ENCODE measurements at regions not wholly inside any gene's neighbourhood (a gene's known extent, or its start where the extent isn't known, plus 50 kb on each side); places are given as distances from the start of the nearest gene placed in this dataset.

- no peak overlapping the region for H3K27ac ChIP-seq (ENCODE audit: low read depth, low read length)
- H3K4me1 ChIP-seq (ENCODE audit: control insufficient read depth in 1 of 2, insufficient read depth in 2 of 2, low read length in 2 of 2) = no peaks in the 10 kb centered on the region
- no peaks in the 10 kb centered on the region for H3K27me3 ChIP-seq (ENCODE audit: control insufficient read depth in 1 of 2, insufficient read depth in 2 of 2, low read length in 2 of 2)
- H3K4me3 ChIP-seq (ENCODE audit: low read depth in 1 of 2, low read length in 2 of 2) = no peak overlapping the region
- no peaks in the 10 kb centered on the region for H3K9me3 ChIP-seq (ENCODE audit: control insufficient read depth in 1 of 2, low read length in 2 of 2)
- H3K9ac ChIP-seq (ENCODE audit: low read depth in 1 of 2, low read length in 2 of 2) = no peak overlapping the region
- no peaks in the 10 kb centered on the region for H3K36me3 ChIP-seq (ENCODE audit: control insufficient read depth in 1 of 2, insufficient read depth in 2 of 2, low read length in 2 of 2)
Observed at GRCh38 chr4:100816436-100817045, 298.7 kb upstream of the EMCN start.

DNA sequence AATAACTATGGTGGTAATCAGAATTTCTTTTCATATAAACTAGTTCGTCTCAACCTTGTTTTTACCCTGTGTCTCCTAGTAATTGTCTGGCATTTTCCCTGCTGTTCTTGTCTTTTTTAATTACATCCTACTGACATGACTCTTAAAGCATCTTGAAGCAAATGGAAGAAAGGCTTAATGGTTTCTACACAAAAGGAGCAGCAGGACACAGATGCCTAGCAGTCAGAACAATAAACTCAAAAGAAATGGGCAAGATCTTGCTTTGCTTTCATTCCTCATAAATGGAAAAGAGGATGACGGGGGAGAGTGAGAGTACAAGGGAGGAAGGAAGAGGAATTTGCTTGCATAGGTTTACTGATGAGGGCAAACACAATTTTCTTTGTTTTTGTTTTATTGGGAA lies 293.2 kb upstream of the EMCN start:
- H3K4me3 ChIP-seq (ENCODE audit: low read depth in 1 of 2, low read length in 2 of 2) = no peak overlapping the region
- H3K4me1 ChIP-seq (ENCODE audit: control insufficient read depth in 1 of 2, insufficient read depth in 2 of 2, low read length in 2 of 2) = no peaks in the 10 kb centered on the region
- no peaks in the 10 kb centered on the region for H3K9me3 ChIP-seq (ENCODE audit: control insufficient read depth in 1 of 2, low read length in 2 of 2)
- H3K27ac ChIP-seq (ENCODE audit: low read depth, low read length) = no peak overlapping the region
- no peaks in the 10 kb centered on the region for H3K36me3 ChIP-seq (ENCODE audit: control insufficient read depth in 1 of 2, insufficient read depth in 2 of 2, low read length in 2 of 2)
- no peak overlapping the region for H3K9ac ChIP-seq (ENCODE audit: low read depth in 1 of 2, low read length in 2 of 2)
- H3K27me3 ChIP-seq (ENCODE audit: control insufficient read depth in 1 of 2, insufficient read depth in 2 of 2, low read length in 2 of 2) = no peaks in the 10 kb centered on the region

- Histone ChIP-seq H3K9me3 (ENCODE audit: control insufficient read depth in 1 of 2, low read length in 2 of 2) (no peaks in the 10 kb centered on the region), H3K9ac (ENCODE audit: low read depth in 1 of 2, low read length in 2 of 2) (no peak overlapping the region), H3K36me3 (ENCODE audit: control insufficient read depth in 1 of 2, insufficient read depth in 2 of 2, low read length in 2 of 2) (no peaks in the 10 kb centered on the region), H3K27ac (ENCODE audit: low read depth, low read length) (no peak overlapping the region), H3K27me3 (ENCODE audit: control insufficient read depth in 1 of 2, insufficient read depth in 2 of 2, low read length in 2 of 2) (no peaks in the 10 kb centered on the region), H3K4me3 (ENCODE audit: low read depth in 1 of 2, low read length in 2 of 2) (no peak overlapping the region), H3K4me1 (ENCODE audit: control insufficient read depth in 1 of 2, insufficient read depth in 2 of 2, low read length in 2 of 2) (no peaks in the 10 kb centered on the region)
Observed at GRCh38 chr4:100809506-100809905, 291.7 kb upstream of the EMCN start.

DNA sequence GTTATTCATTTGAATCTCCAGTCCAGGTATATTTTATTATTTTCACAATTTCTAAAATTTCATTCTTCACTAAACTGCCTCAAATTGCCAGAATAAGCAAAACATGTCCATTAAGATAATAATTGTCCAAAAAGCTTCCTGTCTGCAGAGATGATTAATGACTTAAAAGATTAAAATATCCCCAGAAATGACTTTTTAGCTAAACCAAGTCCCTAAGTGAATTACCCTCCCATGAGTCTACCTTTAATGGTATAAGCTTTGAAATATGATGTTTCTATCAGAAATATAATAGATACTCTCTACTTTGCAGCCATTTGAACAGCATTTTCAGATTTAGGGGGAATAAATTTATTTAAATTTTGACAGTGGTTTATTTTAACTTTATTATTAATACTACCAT lies 289.2 kb upstream of the EMCN start:
- no peaks in the 10 kb centered on the region for H3K27me3 ChIP-seq (ENCODE audit: control insufficient read depth in 1 of 2, insufficient read depth in 2 of 2, low read length in 2 of 2)
- H3K9ac ChIP-seq (ENCODE audit: low read depth in 1 of 2, low read length in 2 of 2) = no peak overlapping the region
- H3K36me3 ChIP-seq (ENCODE audit: control insufficient read depth in 1 of 2, insufficient read depth in 2 of 2, low read length in 2 of 2) = no peaks in the 10 kb centered on the region
- no peaks in the 10 kb centered on the region for H3K9me3 ChIP-seq (ENCODE audit: control insufficient read depth in 1 of 2, low read length in 2 of 2)
- no peaks in the 10 kb centered on the region for H3K4me1 ChIP-seq (ENCODE audit: control insufficient read depth in 1 of 2, insufficient read depth in 2 of 2, low read length in 2 of 2)
- no peak overlapping the region for H3K4me3 ChIP-seq (ENCODE audit: low read depth in 1 of 2, low read length in 2 of 2)
- H3K27ac ChIP-seq (ENCODE audit: low read depth, low read length) = no peak overlapping the region

DNA sequence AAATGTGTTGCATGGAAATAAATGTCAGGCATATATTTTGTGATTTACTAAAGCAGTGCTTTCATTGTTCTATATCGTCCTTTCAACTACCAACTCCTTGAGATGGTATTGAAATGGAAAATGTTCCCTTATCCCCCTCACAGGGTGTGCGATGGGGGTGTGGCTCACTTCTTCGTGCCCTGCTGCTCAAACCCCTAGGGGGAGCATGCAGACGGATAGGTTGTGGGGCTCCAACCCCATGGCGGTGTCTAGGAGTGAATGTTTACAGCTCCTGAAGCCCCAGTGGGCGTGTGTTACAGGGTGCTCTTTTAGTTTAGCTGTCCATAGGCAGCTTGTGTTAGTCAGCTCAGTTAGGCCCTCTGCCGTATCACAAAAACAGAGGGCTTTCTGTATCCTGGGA lies 287.7 kb upstream of the EMCN start:
- Histone ChIP-seq H3K4me3 (ENCODE audit: low read depth in 1 of 2, low read length in 2 of 2) (no peak overlapping the region), H3K27ac (ENCODE audit: low read depth, low read length) (no peak overlapping the region), H3K9me3 (ENCODE audit: control insufficient read depth in 1 of 2, low read length in 2 of 2) (no peaks in the 10 kb centered on the region), H3K36me3 (ENCODE audit: control insufficient read depth in 1 of 2, insufficient read depth in 2 of 2, low read length in 2 of 2) (no peaks in the 10 kb centered on the region), H3K4me1 (ENCODE audit: control insufficient read depth in 1 of 2, insufficient read depth in 2 of 2, low read length in 2 of 2) (no peaks in the 10 kb centered on the region), H3K27me3 (ENCODE audit: control insufficient read depth in 1 of 2, insufficient read depth in 2 of 2, low read length in 2 of 2) (no peaks in the 10 kb centered on the region), H3K9ac (ENCODE audit: low read depth in 1 of 2, low read length in 2 of 2) (no peak overlapping the region)

DNA sequence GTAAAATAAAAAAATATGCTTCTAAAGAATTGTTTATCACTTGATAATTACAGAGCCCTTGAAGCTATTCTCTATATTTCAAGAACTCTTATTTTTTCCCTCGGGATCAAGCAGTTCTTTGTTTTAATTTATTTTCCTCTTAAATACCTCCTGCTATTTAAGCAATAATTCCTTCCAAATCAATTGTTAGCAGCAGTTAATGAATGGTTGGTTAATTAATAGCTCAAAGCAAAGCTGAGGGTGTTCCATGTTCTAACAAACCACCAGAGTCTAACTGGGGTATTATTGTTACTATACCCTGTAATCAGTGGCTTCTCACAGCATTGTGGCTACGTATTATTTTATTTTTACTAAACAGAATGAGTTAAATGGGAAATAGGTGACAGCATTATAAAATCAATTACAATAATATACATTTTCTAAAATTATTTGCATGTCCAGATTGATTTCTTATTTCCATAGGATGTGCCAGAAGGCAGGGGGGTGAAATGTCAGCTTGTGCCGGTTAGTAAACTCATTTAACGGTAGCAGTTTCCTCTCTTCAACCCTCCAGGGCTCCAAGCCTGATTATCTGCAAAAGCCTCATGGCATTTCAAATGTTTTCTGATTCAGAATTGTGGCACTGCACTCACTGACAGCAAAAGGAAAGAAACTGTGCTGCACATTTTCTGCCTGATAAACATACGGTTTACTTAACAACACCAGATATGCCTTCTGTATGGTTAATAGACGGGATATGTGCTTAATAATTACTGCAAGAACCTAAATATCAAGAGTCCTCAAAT lies 286.9 kb upstream of the EMCN start:
- no peaks in the 10 kb centered on the region for H3K9me3 ChIP-seq (ENCODE audit: control insufficient read depth in 1 of 2, low read length in 2 of 2)

DNA sequence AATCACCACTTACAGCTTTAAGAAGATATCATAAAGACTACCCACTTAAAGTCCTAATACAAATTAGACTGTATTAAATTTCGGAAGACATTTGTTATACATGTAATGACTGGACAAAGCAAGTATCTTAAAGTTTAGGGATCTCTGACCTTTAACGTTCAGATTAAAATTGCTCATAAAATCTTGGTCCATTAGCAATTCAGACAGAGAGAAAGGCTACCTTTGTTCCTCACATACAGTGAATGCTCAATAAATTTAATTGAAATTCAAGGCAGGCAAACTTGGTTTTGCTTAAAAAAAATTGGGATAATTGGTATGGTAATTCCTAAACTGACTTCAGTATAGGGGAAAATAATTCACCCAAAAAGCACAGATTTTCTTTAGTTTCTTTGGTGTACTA lies 285.9 kb upstream of the EMCN start:
- Histone ChIP-seq H3K9me3 (ENCODE audit: control insufficient read depth in 1 of 2, low read length in 2 of 2) (no peaks in the 10 kb centered on the region), H3K9ac (ENCODE audit: low read depth in 1 of 2, low read length in 2 of 2) (no peak overlapping the region), H3K4me1 (ENCODE audit: control insufficient read depth in 1 of 2, insufficient read depth in 2 of 2, low read length in 2 of 2) (no peaks in the 10 kb centered on the region), H3K36me3 (ENCODE audit: control insufficient read depth in 1 of 2, insufficient read depth in 2 of 2, low read length in 2 of 2) (no peaks in the 10 kb centered on the region), H3K27ac (ENCODE audit: low read depth, low read length) (no peak overlapping the region), H3K27me3 (ENCODE audit: control insufficient read depth in 1 of 2, insufficient read depth in 2 of 2, low read length in 2 of 2) (no peaks in the 10 kb centered on the region), H3K4me3 (ENCODE audit: low read depth in 1 of 2, low read length in 2 of 2) (no peak overlapping the region)

More for the DNA sequence above, 286.9 kb upstream of the EMCN start:
- no peaks in the 10 kb centered on the region for H3K27me3 ChIP-seq (ENCODE audit: control insufficient read depth in 1 of 2, insufficient read depth in 2 of 2, low read length in 2 of 2)
- H3K36me3 ChIP-seq (ENCODE audit: control insufficient read depth in 1 of 2, insufficient read depth in 2 of 2, low read length in 2 of 2) = no peaks in the 10 kb centered on the region
- H3K4me1 ChIP-seq (ENCODE audit: control insufficient read depth in 1 of 2, insufficient read depth in 2 of 2, low read length in 2 of 2) = no peaks in the 10 kb centered on the region
- H3K4me3 ChIP-seq (ENCODE audit: low read depth in 1 of 2, low read length in 2 of 2) = no peak overlapping the region
- H3K27ac ChIP-seq (ENCODE audit: low read depth, low read length) = no peak overlapping the region
- H3K9ac ChIP-seq (ENCODE audit: low read depth in 1 of 2, low read length in 2 of 2) = no peak overlapping the region

DNA sequence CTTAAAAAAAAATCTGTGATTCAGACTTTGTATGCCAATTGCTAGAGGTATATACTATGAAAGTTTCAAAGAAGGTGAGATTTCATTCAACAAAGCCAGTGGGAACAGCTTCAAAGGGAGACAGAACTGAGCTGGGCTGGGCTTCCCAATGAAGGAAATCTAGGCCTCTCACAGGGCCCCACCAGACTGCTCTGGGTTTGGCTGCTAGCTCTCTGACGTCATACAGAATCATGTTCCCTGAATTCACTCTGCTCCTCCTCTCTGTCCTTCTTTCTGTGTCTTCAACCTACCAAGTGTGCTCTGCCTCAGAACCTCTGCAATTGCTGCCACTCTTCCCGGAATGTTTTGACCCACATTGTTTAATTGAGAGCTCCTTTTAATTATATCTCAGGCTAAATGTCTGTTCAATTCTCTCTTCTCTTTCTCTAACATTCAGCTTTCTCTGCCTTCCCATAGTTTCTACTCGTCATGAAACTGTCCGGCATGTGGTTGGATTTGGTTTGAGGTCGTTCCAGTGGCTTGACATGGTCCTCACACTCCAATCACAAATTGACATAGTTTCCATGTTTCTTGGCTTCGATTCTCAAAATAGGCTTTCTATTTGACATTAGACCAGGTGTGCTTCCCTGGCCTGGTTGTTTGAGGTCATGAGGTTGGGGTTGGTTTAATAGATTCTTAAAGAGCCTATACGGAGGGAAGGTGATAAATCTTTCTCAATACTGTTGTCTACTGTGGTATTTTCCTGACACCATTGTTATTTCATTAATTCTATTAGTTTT lies 282.1 kb upstream of the EMCN start:
- Histone ChIP-seq H3K4me3 (ENCODE audit: low read depth in 1 of 2, low read length in 2 of 2) (no peak overlapping the region), H3K4me1 (ENCODE audit: control insufficient read depth in 1 of 2, insufficient read depth in 2 of 2, low read length in 2 of 2) (no peaks in the 10 kb centered on the region), H3K36me3 (ENCODE audit: control insufficient read depth in 1 of 2, insufficient read depth in 2 of 2, low read length in 2 of 2) (no peaks in the 10 kb centered on the region), H3K27ac (ENCODE audit: low read depth, low read length) (no peak overlapping the region), H3K27me3 (ENCODE audit: control insufficient read depth in 1 of 2, insufficient read depth in 2 of 2, low read length in 2 of 2) (no peaks in the 10 kb centered on the region), H3K9ac (ENCODE audit: low read depth in 1 of 2, low read length in 2 of 2) (no peak overlapping the region), H3K9me3 (ENCODE audit: control insufficient read depth in 1 of 2, low read length in 2 of 2) (no peaks in the 10 kb centered on the region)

DNA sequence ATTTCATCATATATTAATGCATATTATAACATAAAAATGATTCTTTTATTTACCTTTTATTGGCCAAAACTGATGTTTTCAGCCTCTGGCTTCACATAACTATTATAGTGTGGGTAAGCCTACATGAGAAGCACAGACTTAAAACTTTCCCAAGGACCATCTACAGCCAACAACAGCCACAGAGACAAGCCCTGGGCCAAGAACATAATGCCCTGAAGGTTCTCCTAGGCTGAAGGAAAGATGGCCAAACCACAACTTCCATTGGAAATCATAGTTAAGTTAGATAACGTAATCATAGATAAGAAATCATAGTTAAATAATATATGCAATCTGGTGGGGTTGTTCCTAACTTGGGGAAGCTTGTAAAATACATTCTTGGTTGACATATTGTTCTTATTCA lies 280.0 kb upstream of the EMCN start:
- no peaks in the 10 kb centered on the region for H3K9me3 ChIP-seq (ENCODE audit: control insufficient read depth in 1 of 2, low read length in 2 of 2)
- H3K4me1 ChIP-seq (ENCODE audit: control insufficient read depth in 1 of 2, insufficient read depth in 2 of 2, low read length in 2 of 2) = no peaks in the 10 kb centered on the region
- no peaks in the 10 kb centered on the region for H3K27me3 ChIP-seq (ENCODE audit: control insufficient read depth in 1 of 2, insufficient read depth in 2 of 2, low read length in 2 of 2)
- no peak overlapping the region for H3K4me3 ChIP-seq (ENCODE audit: low read depth in 1 of 2, low read length in 2 of 2)
- no peak overlapping the region for H3K9ac ChIP-seq (ENCODE audit: low read depth in 1 of 2, low read length in 2 of 2)
- no peaks in the 10 kb centered on the region for H3K36me3 ChIP-seq (ENCODE audit: control insufficient read depth in 1 of 2, insufficient read depth in 2 of 2, low read length in 2 of 2)
- H3K27ac ChIP-seq (ENCODE audit: low read depth, low read length) = no peak overlapping the region

- Histone ChIP-seq H3K36me3 (ENCODE audit: control insufficient read depth in 1 of 2, insufficient read depth in 2 of 2, low read length in 2 of 2) (no peaks in the 10 kb centered on the region), H3K4me1 (ENCODE audit: control insufficient read depth in 1 of 2, insufficient read depth in 2 of 2, low read length in 2 of 2) (no peaks in the 10 kb centered on the region), H3K27me3 (ENCODE audit: control insufficient read depth in 1 of 2, insufficient read depth in 2 of 2, low read length in 2 of 2) (no peaks in the 10 kb centered on the region), H3K9ac (ENCODE audit: low read depth in 1 of 2, low read length in 2 of 2) (no peak overlapping the region), H3K9me3 (ENCODE audit: control insufficient read depth in 1 of 2, low read length in 2 of 2) (no peaks in the 10 kb centered on the region), H3K27ac (ENCODE audit: low read depth, low read length) (no peak overlapping the region), H3K4me3 (ENCODE audit: low read depth in 1 of 2, low read length in 2 of 2) (no peak overlapping the region)
Observed at GRCh38 chr4:100797356-100797755, 279.5 kb upstream of the EMCN start.

All from duodenal mucosa (tissue), 2 donors.